GM23248 (cell line): ENCODE measurements at regions not wholly inside any gene's neighbourhood (a gene's known extent, or its start where the extent isn't known, plus 50 kb on each side); places are given as distances from the start of the nearest gene placed in this dataset.

Experiments
- DNase-seq: peaks from one replicate; pipeline ENCODE4 v3.0.0-alpha.2; 2015
- H2AFZ ChIP-seq: fragments of 200-600 bp; sonication (generic); 2 replicates; pipeline ENCODE4 v1.6.1; 2016; ENCODE audit warnings: antibody characterized with exemption
- H3F3A ChIP-seq: fragments of 200-600 bp; sonication (generic); 2 replicates; pipeline ENCODE4 v1.6.1; 2016; ENCODE audit warnings: mild to moderate bottlenecking, antibody characterized with exemption, mixed run types; ENCODE audit not compliant: insufficient read depth
- H3K27ac ChIP-seq: fragments of 200-600 bp; sonication (generic); 2 replicates; pipeline ENCODE4 v1.5.1; 2016; ENCODE audit warnings: mild to moderate bottlenecking
- H3K27me3 ChIP-seq: fragments of 200-600 bp; sonication (generic); replicated peaks from 2 replicates; pipeline ENCODE4 v1.6.1; 2016; ENCODE audit warnings: mild to moderate bottlenecking; ENCODE audit not compliant: insufficient read depth
- H3K36me3 ChIP-seq: fragments of 200-600 bp; sonication (generic); 2 replicates; pipeline ENCODE4 v1.6.1; 2016; ENCODE audit warnings: low read depth, mild to moderate bottlenecking
- H3K4me1 ChIP-seq: fragments of 200-600 bp; sonication (generic); 2 replicates; pipeline ENCODE4 v1.6.1; 2016; ENCODE audit warnings: mild to moderate bottlenecking; ENCODE audit not compliant: insufficient read depth
- H3K4me2 ChIP-seq: fragments of 200-600 bp; sonication (generic); one replicate; pipeline ENCODE4 v1.6.1; 2016; ENCODE audit warnings: mild to moderate bottlenecking; ENCODE audit not compliant: unreplicated experiment
- H3K4me3 ChIP-seq: fragments of 200-600 bp; sonication (generic); 2 replicates; pipeline ENCODE4 v1.5.1; 2016; ENCODE audit warnings: mild to moderate bottlenecking
- H3K79me2 ChIP-seq: fragments of 200-600 bp; sonication (generic); 2 replicates; pipeline ENCODE4 v1.6.1; 2016; ENCODE audit warnings: mild to moderate bottlenecking; ENCODE audit not compliant: insufficient read depth
- H3K9ac ChIP-seq: fragments of 200-600 bp; sonication (generic); 2 replicates; pipeline ENCODE4 v1.6.1; 2016; ENCODE audit warnings: mild to moderate bottlenecking
- H3K9me2 ChIP-seq: fragments of 200-600 bp; sonication (generic); 2 replicates; pipeline ENCODE4 v1.6.1; 2016; ENCODE audit warnings: mixed run types, mild to moderate bottlenecking, moderate library complexity; ENCODE audit not compliant: insufficient read depth
- H3K9me3 ChIP-seq: fragments of 200-600 bp; sonication (generic); one replicate; pipeline ENCODE4 v1.6.1; 2017; ENCODE audit warnings: low read depth
- H4K20me1 ChIP-seq: fragments of 200-600 bp; sonication (generic); 2 replicates; pipeline ENCODE4 v1.6.0; 2016; ENCODE audit not compliant: insufficient read depth
- EZH2 ChIP-seq: fragments of 200-600 bp; sonication (generic); IDR thresholded peaks from 2 replicates; pipeline ENCODE4 v1.6.1; 2018; ENCODE audit warnings: antibody characterized with exemption, mild to moderate bottlenecking; ENCODE audit not compliant: insufficient read depth, poor library complexity, severe bottlenecking
- EZH2phosphoT487 ChIP-seq: fragments of 200-600 bp; sonication (generic); IDR thresholded peaks from 2 replicates; pipeline ENCODE4 v1.6.1; 2018; ENCODE audit warnings: antibody characterized with exemption, moderate library complexity, mild to moderate bottlenecking, low read depth; ENCODE audit not compliant: insufficient read depth
- WGBS, 2 experiments: methylation state at CpG; one replicate each; pipeline ENCODE4 v1.1.6; 2015 to 2017; ENCODE audit warnings: low lambda C conversion rate in 2 of 2, low coverage in 1 of 2; ENCODE audit errors: missing lambda C conversion rate in 2 of 2; 5-methylcytosine and 5-hydroxymethylcytosine counted together
- in situ Hi-C: fragments of 300-500 bp; cut with MboI; formaldehyde crosslinking; loops from 2 replicates; pipeline ENCODE4 v1.15.0; 2020

DNA sequence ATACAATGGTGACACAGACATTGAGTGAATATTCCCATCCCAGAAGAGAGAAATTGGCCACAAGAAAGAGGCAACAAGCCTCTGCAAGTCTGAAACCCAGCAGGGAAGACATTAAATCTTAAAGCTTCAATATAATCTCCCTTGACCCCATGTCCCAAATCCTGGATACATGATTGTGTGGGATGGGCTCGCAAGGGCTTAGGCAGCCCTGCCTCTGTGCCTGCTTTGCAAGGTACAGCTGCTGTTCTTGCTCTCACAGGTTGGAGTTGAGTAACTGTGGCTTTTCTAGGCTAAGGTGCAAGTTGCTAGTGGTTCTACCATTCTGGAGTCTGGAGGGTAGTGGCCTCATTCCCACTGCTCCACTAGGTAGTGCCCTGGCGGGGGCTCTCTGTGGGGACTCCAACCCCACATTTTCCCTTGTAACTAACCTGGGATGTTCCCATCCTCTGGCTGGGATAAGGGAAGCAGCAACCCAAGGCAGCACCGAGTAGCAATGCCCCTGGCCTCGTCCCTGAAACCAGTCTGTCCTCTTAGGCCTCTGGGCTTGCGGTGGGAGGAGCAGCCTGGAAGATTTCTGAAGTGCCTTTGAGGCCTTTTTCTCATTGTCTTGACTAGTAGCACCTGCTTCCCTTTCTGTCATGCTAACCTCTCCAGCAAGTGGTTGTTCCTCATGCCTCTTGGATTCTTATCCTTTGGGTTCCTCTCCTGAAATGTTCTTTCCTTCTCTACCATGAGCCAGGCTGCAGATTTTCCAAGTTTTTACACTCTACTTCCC, 90.0 kb downstream of the FAM174B start:
- Histone ChIP-seq H2AFZ (no peak overlapping the region), H3K9ac (no peak overlapping the region), H4K20me1 (no peaks in the 10 kb centered on the region), H3K4me1 (no peaks in the 10 kb centered on the region), H3K27me3 (no peaks in the 10 kb centered on the region), H3K36me3 (no peaks in the 10 kb centered on the region), H3K4me3 (no peak overlapping the region), H3F3A (no peaks in the 10 kb centered on the region), H3K4me2 (no peak overlapping the region), H3K79me2 (no peaks in the 10 kb centered on the region), H3K9me2 (no peaks in the 10 kb centered on the region), H3K9me3 (no peaks in the 10 kb centered on the region), H3K27ac (no peak overlapping the region)
- TF ChIP-seq EZH2phosphoT487 (no peak), EZH2 (no peak)
- DNase-seq, result no peak
- in situ Hi-C loops, result no loop called here
- WGBS, 2 experiments, result 10 to 29% methylated on average over 5 of the region's 5 CpGs

DNA sequence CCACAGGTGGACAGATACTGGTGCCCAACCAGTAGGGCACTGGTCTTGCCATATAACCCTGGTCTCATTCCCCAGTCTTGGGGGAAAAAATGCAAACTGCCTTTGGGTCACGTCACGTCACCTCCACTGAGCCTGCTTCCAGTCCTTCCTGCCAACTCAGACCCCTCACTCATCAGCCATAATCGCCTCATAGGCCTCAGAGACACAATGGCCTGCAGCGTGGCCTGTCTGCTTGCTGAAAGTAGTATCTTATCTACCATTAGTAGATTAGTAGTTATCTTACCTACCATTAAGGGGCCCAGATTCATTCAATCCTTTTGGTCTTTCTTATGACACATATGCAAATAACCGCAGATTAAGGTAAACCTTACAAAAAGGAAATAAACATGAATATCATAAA, 93.8 kb downstream of the FAM174B start:
- Histone ChIP-seq H3K4me2 (no peak overlapping the region), H3K79me2 (no peaks in the 10 kb centered on the region), H3K27ac (no peak overlapping the region), H3K4me3 (no peak overlapping the region), H3K9ac (no peak overlapping the region), H3K9me3 (no peaks in the 10 kb centered on the region), H3F3A (no peaks in the 10 kb centered on the region), H4K20me1 (no peaks in the 10 kb centered on the region), H3K27me3 (no peaks in the 10 kb centered on the region), H2AFZ (no peak overlapping the region), H3K9me2 (no peaks in the 10 kb centered on the region), H3K4me1 (no peaks in the 10 kb centered on the region), H3K36me3 (no peaks in the 10 kb centered on the region)
- 31 to 33% methylated on average over 5 of the region's 5 CpGs for WGBS, 2 experiments
- DNase-seq, result no peak
- in situ Hi-C loops, result no loop called here
- TF ChIP-seq EZH2, result no peak
- TF ChIP-seq EZH2phosphoT487, result no peak

DNA sequence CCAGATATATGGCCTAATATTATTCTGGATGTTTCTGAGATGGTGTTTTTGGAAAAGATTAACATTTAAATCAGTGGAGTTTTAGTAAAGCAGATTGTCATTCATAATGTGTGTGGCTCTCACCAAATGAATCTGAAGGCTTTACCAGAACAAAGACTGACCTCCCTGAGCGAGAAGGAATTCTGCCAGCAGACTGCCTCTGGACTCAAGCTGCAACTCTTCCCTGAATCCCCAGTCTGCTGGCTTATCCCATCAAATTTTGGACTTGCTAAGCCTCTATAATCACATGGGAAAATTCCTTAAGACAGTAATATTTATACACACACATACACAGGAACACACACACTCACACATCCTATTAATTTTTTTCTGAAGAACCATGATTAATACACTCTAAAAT, 102.3 kb downstream of the FAM174B start:
- H3F3A ChIP-seq, result no peaks in the 10 kb centered on the region
- no peaks in the 10 kb centered on the region for H3K4me1 ChIP-seq
- 14 to 47% methylated on average over 1 of the region's 1 CpG for WGBS, 2 experiments
- no peak overlapping the region for H3K9ac ChIP-seq
- no peaks in the 10 kb centered on the region for H3K27me3 ChIP-seq
- no peak overlapping the region for H3K4me2 ChIP-seq
- H3K36me3 ChIP-seq, result no peaks in the 10 kb centered on the region
- no peaks in the 10 kb centered on the region for H3K9me3 ChIP-seq
- H3K9me2 ChIP-seq, result no peaks in the 10 kb centered on the region
- H3K79me2 ChIP-seq, result no peaks in the 10 kb centered on the region
- no peak overlapping the region for H3K4me3 ChIP-seq
- in situ Hi-C loops, result no loop called here
- DNase-seq, result no peak
- H4K20me1 ChIP-seq, result no peaks in the 10 kb centered on the region
- TF ChIP-seq EZH2, result no peak
- no peak for TF ChIP-seq EZH2phosphoT487
- H2AFZ ChIP-seq, result no peak overlapping the region
- H3K27ac ChIP-seq, result no peak overlapping the region

DNA sequence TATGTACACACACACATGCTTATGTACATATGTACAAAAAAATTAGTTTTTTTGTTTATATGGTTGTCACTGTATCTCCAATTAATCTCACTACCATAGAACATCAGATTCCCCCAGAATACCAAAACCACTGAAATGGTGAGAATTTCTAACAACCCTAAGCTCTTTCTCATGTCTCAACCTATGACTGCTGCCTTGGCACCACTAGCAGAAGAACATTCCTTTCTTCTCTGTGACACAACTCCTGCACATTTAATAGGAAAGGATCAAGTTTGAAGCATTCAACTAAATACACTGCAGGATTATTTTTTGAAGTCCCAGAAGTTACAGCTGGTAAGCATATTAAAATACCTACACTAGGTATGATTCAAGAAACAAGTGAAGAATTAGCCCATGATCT, 109.6 kb downstream of the FAM174B start:
- Histone ChIP-seq H3K4me1 (no peaks in the 10 kb centered on the region), H3K27me3 (no peaks in the 10 kb centered on the region), H3K9me2 (no peaks in the 10 kb centered on the region), H3K9me3 (no peaks in the 10 kb centered on the region), H4K20me1 (no peaks in the 10 kb centered on the region), H3K79me2 (no peaks in the 10 kb centered on the region), H3K9ac (no peak overlapping the region), H2AFZ (no peak overlapping the region), H3K36me3 (no peaks in the 10 kb centered on the region), H3K27ac (no peak overlapping the region), H3K4me2 (no peak overlapping the region), H3K4me3 (no peak overlapping the region), H3F3A (peaks cover 7% of the 10 kb centered on the region; the same call in 1 of the 2 replicates)
- TF ChIP-seq EZH2 (no peak), EZH2phosphoT487 (no peak)
- in situ Hi-C loops, result no loop called here
- peak; percentile 45 for DNase-seq
